HepG2 (cell line): ENCODE measurements at regions not wholly inside any gene's neighbourhood (a gene's known extent, or its start where the extent isn't known, plus 50 kb on each side); places are given as distances from the start of the nearest gene placed in this dataset.

Experiments used
- HOXA3 ChIP-seq: sonication (generic); formaldehyde crosslinking; IDR thresholded peaks from 2 replicates; pipeline ENCODE4 v1.5.0; 2020; ENCODE audit warnings: missing genetic modification reagents
- MLX ChIP-seq: IDR thresholded peaks from 2 replicates; pipeline ENCODE4 v1.6.1; 2016
- MTA1 ChIP-seq: sonication (generic); formaldehyde crosslinking; IDR thresholded peaks from 2 replicates; pipeline ENCODE4 v1.4.0; 2020; ENCODE audit warnings: missing genetic modification reagents, mild to moderate bottlenecking, borderline replicate concordance
- NFE2L2 ChIP-seq: fragments of 150-350 bp; IDR thresholded peaks from 2 replicates; pipeline ENCODE4 v1.6.1; 2014; ENCODE audit warnings: low read length
- POGZ ChIP-seq: sonication (generic); formaldehyde crosslinking; IDR thresholded peaks from 2 replicates; pipeline ENCODE4 v1.4.0; 2020; ENCODE audit warnings: mild to moderate bottlenecking, missing genetic modification reagents
- TRAFD1 ChIP-seq: sonication (generic); formaldehyde crosslinking; IDR thresholded peaks from 2 replicates; pipeline ENCODE4 v1.5.1; 2020; ENCODE audit warnings: missing genetic modification reagents, mild to moderate bottlenecking, borderline replicate concordance
- ZNF142 ChIP-seq: sonication (generic); formaldehyde crosslinking; IDR thresholded peaks from 2 replicates; pipeline ENCODE4 v1.4.0; 2020; ENCODE audit warnings: missing genetic modification reagents
- ZNF501 ChIP-seq: sonication (generic); formaldehyde crosslinking; IDR thresholded peaks from 2 replicates; pipeline ENCODE4 v1.5.1; 2020; ENCODE audit warnings: mild to moderate bottlenecking, moderate library complexity, missing genetic modification reagents

- TF ChIP-seq MLX (CRISPR knock-in tag), result no peak
- no peak for TF ChIP-seq MTA1 (CRISPR knock-in tag)
- TF ChIP-seq TRAFD1, result no peak
- no peak for TF ChIP-seq ZNF142 (CRISPR knock-in tag)
- TF ChIP-seq HOXA3 (CRISPR knock-in tag), result no peak
- TF ChIP-seq NFE2L2, result no peak
- TF ChIP-seq POGZ (CRISPR knock-in tag), result no peak
- no peak for TF ChIP-seq ZNF501 (CRISPR knock-in tag)
These were observed 114.1 kb downstream of the GXYLT1 start for GRCh38 chr12:42030588-42030987.
